ENCODE measurements at regions not wholly inside any gene's neighbourhood (a gene's known extent, or its start where the extent isn't known, plus 50 kb on each side); places are given as distances from the start of the nearest gene placed in this dataset.

GRCh38 chr9:95587021-95587964, 70.5 kb upstream of the PTCH1 start:
- no peak overlapping the region for H3K9ac ChIP-seq (ENCODE audit: low read depth, low read length)
- no peak overlapping the region for H2BK5ac ChIP-seq (ENCODE audit: low read depth, low read length, poor library complexity, severe bottlenecking)
- no peak for DNase-seq
- in situ Hi-C loops (cut with MboI; ENCODE audit: low sequenced_read_pairs) (no loop called here), dilution Hi-C loops (cut with HindIII; ENCODE audit: low sequenced_read_pairs, unreplicated experiment) (no loop called here), intact Hi-C loops (cut with micrococcal nuclease) (no loop called here)
- 100% methylated on average over 1 of the region's 10 CpGs; no CpG with 5 or more reads in 1 of the 2 experiments for WGBS, 2 experiments (ENCODE audit: extremely low coverage in 2 of 2, insufficient read length in 1 of 2)
- H4K5ac ChIP-seq (ENCODE audit: low read depth, low read length), result no peak overlapping the region
- H2BK120ac ChIP-seq (ENCODE audit: low read depth, low read length), result no peak overlapping the region
- no peak overlapping the region for H3K4ac ChIP-seq (ENCODE audit: low read depth, low read length)
- no peak overlapping the region for H3K4me2 ChIP-seq (ENCODE audit: low read depth, low read length)
- H3K9me1 ChIP-seq (ENCODE audit: insufficient read depth, low read length), result no peaks in the 10 kb centered on the region
- no peak overlapping the region for H3K56ac ChIP-seq (ENCODE audit: extremely low read depth, insufficient read depth, low read length)
- H3K23ac ChIP-seq (ENCODE audit: low read depth, low read length), result no peak overlapping the region
- ChIA-PET CTCF (no interaction called here), POLR2A (ENCODE audit: unreplicated experiment) (no interaction called here)
- H4K20me1 ChIP-seq (ENCODE audit: insufficient read depth, low read length), result no peaks in the 10 kb centered on the region; the same call in 1 of the 2 replicates
- ATAC-seq (ENCODE audit: low read depth), result no peak
- no peak overlapping the region for H2AK9ac ChIP-seq (replicated peaks; ENCODE audit: low read depth, low read length, poor library complexity)
- no peak overlapping the region for H3K4me3 ChIP-seq (ENCODE audit: insufficient read depth, low read depth, low read length)
- no TSS peak for BruUV-seq (replicated peaks)
- no peak overlapping the region for H2AFZ ChIP-seq (replicated peaks; ENCODE audit: low read length, poor library complexity)
- H2BK15ac ChIP-seq (ENCODE audit: low read depth, low read length), result no peak overlapping the region
- H3K4me1 ChIP-seq (ENCODE audit: control insufficient read depth, insufficient read depth, low read length), result no peaks in the 10 kb centered on the region; the same call in 1 of the 2 replicates
- H4K91ac ChIP-seq (ENCODE audit: insufficient read depth, low read depth, low read length), result no peak overlapping the region
- no peak overlapping the region for H2BK20ac ChIP-seq (ENCODE audit: low read depth, low read length)
- H3K36me3 ChIP-seq (ENCODE audit: control insufficient read depth, insufficient read depth, low read length), result no peaks in the 10 kb centered on the region
- H3K27ac ChIP-seq (ENCODE audit: insufficient read depth, low read length), result no peak overlapping the region
- H3K9me3 ChIP-seq (ENCODE audit: control insufficient read depth, insufficient read depth, low read length), result no peaks in the 10 kb centered on the region
- H2AK5ac ChIP-seq (ENCODE audit: low read depth, low read length), result no peak overlapping the region
- H3K14ac ChIP-seq (replicated peaks; ENCODE audit: low read depth, low read length), result no peak overlapping the region
- H4K8ac ChIP-seq (ENCODE audit: low read depth in 2 of 2, low read length in 2 of 2), result no peak overlapping the region
- H3K27me3 ChIP-seq (ENCODE audit: control insufficient read depth, insufficient read depth, low read length), result peaks cover 14% of the 10 kb centered on the region
- H3K18ac ChIP-seq (ENCODE audit: low read depth, low read length), result no peak overlapping the region
- H3K79me1 ChIP-seq (ENCODE audit: low read depth in 1 of 2, low read length in 2 of 2), result no peaks in the 10 kb centered on the region
- TF ChIP-seq USF2 (IDR thresholded peaks at IDR 0.05; ENCODE audit: low read depth, low read length), result no peak
- no peak for TF ChIP-seq BHLHE40 (IDR thresholded peaks at IDR 0.05; ENCODE audit: low read depth, low read length)
- TF ChIP-seq CHD1 (IDR thresholded peaks at IDR 0.05; ENCODE audit: low read depth, low read length), result no peak
- TF ChIP-seq RCOR1 (IDR thresholded peaks at IDR 0.05; ENCODE audit: insufficient replicate concordance, low read length), result no peak
- TF ChIP-seq CEBPB (IDR thresholded peaks at IDR 0.05; ENCODE audit: low read depth, low read length), result no peak
- no peak for TF ChIP-seq RAD21 (IDR thresholded peaks at IDR 0.05; ENCODE audit: low read length)
- no peak for TF ChIP-seq MXI1 (IDR thresholded peaks at IDR 0.05; ENCODE audit: borderline replicate concordance, low read depth, low read length)
- no peak for TF ChIP-seq NFE2L2 (IDR thresholded peaks at IDR 0.05; ENCODE audit: low read depth, low read length)
- no peak for TF ChIP-seq MAZ (IDR thresholded peaks at IDR 0.05; ENCODE audit: borderline replicate concordance, low read depth, low read length)
- TF ChIP-seq FOS (IDR thresholded peaks at IDR 0.05; ENCODE audit: low read depth, low read length), result no peak
- TF ChIP-seq CTCF (conservative IDR thresholded peaks at IDR 0.05; ENCODE audit: low read depth, low read length), result no peak
- no peak for TF ChIP-seq SMC3 (IDR thresholded peaks at IDR 0.05; ENCODE audit: low read depth, low read length)
- no peak for TF ChIP-seq ELK1 (IDR thresholded peaks at IDR 0.05; ENCODE audit: borderline replicate concordance, low read depth, low read length)
- TF ChIP-seq MAFK (IDR thresholded peaks at IDR 0.05; ENCODE audit: low read depth, low read length), result no peak
